ENCODE measurements at regions not wholly inside any gene's neighbourhood (a gene's known extent, or its start where the extent isn't known, plus 50 kb on each side); places are given as distances from the start of the nearest gene placed in this dataset.

GRCh38 chr6:15827496-15828255 lies 164.8 kb upstream of the DTNBP1 start:
- 93 to 95% (median 95%) methylated on average over 8 of the region's 8 CpGs for WGBS, 3 donors
- intact Hi-C loops (cut with DNase I) = no loop called here
- no peaks in the 10 kb centered on the region for H3K9me3 ChIP-seq
- H3K27me3 ChIP-seq = no peaks in the 10 kb centered on the region
- no peak overlapping the region for H3K27ac ChIP-seq
- no peaks in the 10 kb centered on the region for H3K36me3 ChIP-seq
- H3K4me3 ChIP-seq = no peak overlapping the region
- no peak for DNase-seq
- TF ChIP-seq EP300 (IDR thresholded peaks at IDR 0.05) (no peak), CTCF (IDR thresholded peaks at IDR 0.05) (no peak), POLR2A (IDR thresholded peaks at IDR 0.05) (no peak)
- H3K4me1 ChIP-seq (ENCODE audit: insufficient read depth) = no peaks in the 10 kb centered on the region

GRCh38 chr6:15826814-15827318 lies 164.0 kb upstream of the DTNBP1 start:
- intact Hi-C loops (cut with DNase I) = no loop called here
- no peak overlapping the region for H3K27ac ChIP-seq
- TF ChIP-seq EP300 (IDR thresholded peaks at IDR 0.05) = no peak
- TF ChIP-seq POLR2A (IDR thresholded peaks at IDR 0.05) = no peak
- no peak for TF ChIP-seq CTCF (IDR thresholded peaks at IDR 0.05)
- H3K4me3 ChIP-seq = no peak overlapping the region
- WGBS, 3 donors = 93 to 99% (median 94%) methylated on average over 5 of the region's 5 CpGs
- H3K36me3 ChIP-seq = no peaks in the 10 kb centered on the region
- DNase-seq = no peak
- no peaks in the 10 kb centered on the region for H3K9me3 ChIP-seq
- H3K27me3 ChIP-seq = no peaks in the 10 kb centered on the region
- no peaks in the 10 kb centered on the region for H3K4me1 ChIP-seq (ENCODE audit: insufficient read depth)

- 83 to 88% (median 85%) methylated on average over 8 of the region's 8 CpGs for WGBS, 3 donors
- Histone ChIP-seq H3K36me3 (no peaks in the 10 kb centered on the region), H3K27me3 (no peaks in the 10 kb centered on the region), H3K4me3 (no peak overlapping the region), H3K27ac (no peak overlapping the region), H3K9me3 (no peaks in the 10 kb centered on the region), H3K4me1 (ENCODE audit: insufficient read depth) (no peaks in the 10 kb centered on the region)
- no peak for DNase-seq
- intact Hi-C loops (cut with DNase I) = no loop called here
- TF ChIP-seq POLR2A (IDR thresholded peaks at IDR 0.05) (no peak), EP300 (IDR thresholded peaks at IDR 0.05) (no peak), CTCF (IDR thresholded peaks at IDR 0.05) (no peak)
These were observed 162.6 kb upstream of the DTNBP1 start for GRCh38 chr6:15825332-15825930.

- Histone ChIP-seq H3K4me3 (no peak overlapping the region), H3K9me3 (no peaks in the 10 kb centered on the region), H3K27me3 (no peaks in the 10 kb centered on the region), H3K27ac (no peak overlapping the region), H3K4me1 (ENCODE audit: insufficient read depth) (no peaks in the 10 kb centered on the region), H3K36me3 (no peaks in the 10 kb centered on the region)
- DNase-seq = no peak
- intact Hi-C loops (cut with DNase I) = no loop called here
- TF ChIP-seq CTCF (IDR thresholded peaks at IDR 0.05) (no peak), POLR2A (IDR thresholded peaks at IDR 0.05) (no peak), EP300 (IDR thresholded peaks at IDR 0.05) (no peak)
- WGBS, 3 donors = 92 to 93% (median 93%) methylated on average over 5 of the region's 5 CpGs
These were observed 162.0 kb upstream of the DTNBP1 start for GRCh38 chr6:15824811-15825210.

Measured in ovary (tissue), 7 donors.